ENCODE measurements at regions not wholly inside any gene's neighbourhood (a gene's known extent, or its start where the extent isn't known, plus 50 kb on each side); places are given as distances from the start of the nearest gene placed in this dataset.
"Not testable (repeated sequence)": the region's sequence is repeated elsewhere in the genome, so short reads cannot be mapped to it uniquely, and the experiment has no call there.

GRCh38 chr14:105623178-105623577, 96.8 kb downstream of the TMEM121 start:
- not testable (repeated sequence) for DNase-seq

DNA sequence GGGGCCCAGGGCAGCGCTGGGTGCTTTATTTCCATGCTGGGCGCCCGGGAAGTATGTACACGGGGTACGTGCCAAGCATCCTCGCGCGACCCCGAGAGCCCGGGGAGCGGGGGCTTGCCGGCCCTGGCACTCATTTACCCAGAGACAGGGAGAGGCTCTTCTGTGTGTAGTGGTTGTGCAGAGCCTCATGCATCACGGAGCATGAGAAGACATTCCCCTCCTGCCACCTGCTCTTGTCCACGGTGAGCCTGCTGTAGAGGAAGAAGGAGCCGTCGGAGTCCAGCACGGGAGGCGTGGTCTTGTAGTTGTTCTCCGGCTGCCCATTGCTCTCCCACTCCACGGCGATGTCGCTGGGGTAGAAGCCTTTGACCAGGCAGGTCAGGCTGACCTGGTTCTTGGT, 98.0 kb downstream of the TMEM121 start:
- not testable (repeated sequence) for DNase-seq

- DNase-seq = not testable (repeated sequence)
These were observed 98.5 kb downstream of the TMEM121 start for GRCh38 chr14:105624749-105625434.

DNA sequence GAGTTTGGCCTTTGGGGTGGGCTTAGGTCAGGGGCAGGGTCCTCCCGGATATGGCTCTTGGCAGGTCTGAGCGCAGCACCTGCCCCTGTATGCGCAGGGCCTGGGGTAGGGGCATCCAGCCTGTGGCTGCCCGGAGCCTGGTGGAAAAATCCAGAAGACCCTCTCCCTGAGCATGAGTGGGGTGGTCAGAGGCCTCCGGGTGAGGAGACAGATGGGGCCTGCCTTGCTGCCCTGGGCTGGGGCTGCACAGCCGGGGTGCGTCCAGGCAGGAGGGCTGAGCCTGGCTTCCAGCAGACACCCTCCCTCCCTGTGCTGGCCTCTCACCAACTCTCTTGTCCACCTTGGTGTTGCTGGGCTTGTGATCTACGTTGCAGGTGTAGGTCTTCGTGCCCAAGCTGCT, 99.1 kb downstream of the TMEM121 start:
- DNase-seq = not testable (repeated sequence)

GRCh38 chr14:105626111-105626510, 99.7 kb downstream of the TMEM121 start:
- not testable (repeated sequence) for DNase-seq

DNA sequence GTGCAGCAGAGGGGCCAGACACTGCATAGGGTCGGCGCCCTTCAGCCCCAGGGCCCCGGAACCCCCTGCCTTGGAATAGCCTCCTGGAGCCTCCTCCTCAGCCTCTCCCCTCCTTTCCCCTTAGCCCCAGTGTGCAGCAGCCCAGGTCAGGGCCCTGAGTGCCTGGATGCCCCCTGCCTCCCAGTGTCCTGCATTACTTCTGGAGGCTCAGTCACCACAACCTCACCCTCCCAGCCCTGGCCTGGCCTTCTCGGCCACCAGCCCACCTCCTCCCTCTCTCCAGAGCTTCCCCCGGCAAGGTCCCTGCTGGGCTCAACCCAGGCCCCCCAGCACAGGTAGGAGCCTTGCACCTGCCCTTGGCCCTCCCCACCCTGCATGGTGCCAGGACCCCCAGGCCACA, 100.3 kb downstream of the TMEM121 start:
- DNase-seq = not testable (repeated sequence)

DNA sequence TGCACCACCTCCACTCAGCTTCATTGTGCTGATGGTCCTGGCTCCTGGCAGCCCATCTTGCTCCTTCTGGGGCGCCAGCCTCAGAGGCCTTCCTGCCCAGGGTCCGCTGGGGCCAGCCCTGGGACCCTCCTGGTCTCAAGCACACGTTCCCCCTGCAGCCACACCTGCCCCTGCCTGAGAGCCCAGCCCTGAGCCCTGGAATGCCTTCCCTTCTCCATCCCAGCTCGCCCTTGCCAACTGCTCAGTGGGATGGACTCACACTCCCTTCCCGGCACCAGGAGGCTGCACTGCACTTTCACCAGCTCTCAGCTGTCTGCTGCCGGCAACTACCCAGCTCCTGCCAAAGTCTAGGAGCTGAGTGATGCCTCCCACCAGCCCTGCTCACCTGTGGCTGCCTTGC, 100.9 kb downstream of the TMEM121 start:
- DNase-seq = not testable (repeated sequence)

- no peak for DNase-seq
These were observed 101.3 kb downstream of the TMEM121 start for GRCh38 chr14:105627701-105628100.

DNA sequence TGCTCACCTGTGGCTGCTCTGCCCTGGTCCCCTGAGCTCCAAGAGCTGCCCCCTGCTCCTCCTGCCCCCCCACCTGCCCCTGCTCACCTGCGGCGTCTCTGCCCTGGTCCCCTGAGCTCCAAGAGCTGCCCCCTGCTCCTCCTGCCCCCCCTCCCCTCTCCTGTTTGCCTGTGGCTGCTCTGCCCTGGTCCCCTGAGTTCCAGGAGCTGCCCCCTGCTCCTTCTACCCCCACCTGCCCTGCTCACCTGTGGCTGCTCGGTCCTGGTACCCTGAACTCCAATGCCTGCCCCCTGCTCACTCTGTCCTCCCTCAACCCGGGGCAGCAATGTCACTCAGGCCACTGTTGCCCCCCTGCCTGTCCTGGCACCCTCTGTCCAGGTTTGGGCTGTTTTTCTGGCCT, 101.7 kb downstream of the TMEM121 start:
- DNase-seq = not testable (repeated sequence)

GRCh38 chr14:105628531-105629067, 102.2 kb downstream of the TMEM121 start:
- not testable (repeated sequence) for DNase-seq

- DNase-seq = not testable (repeated sequence)
These were observed 102.9 kb downstream of the TMEM121 start for GRCh38 chr14:105629091-105629885.

- DNase-seq = no peak
These were observed 103.5 kb downstream of the TMEM121 start for GRCh38 chr14:105629886-105630215.

DNA sequence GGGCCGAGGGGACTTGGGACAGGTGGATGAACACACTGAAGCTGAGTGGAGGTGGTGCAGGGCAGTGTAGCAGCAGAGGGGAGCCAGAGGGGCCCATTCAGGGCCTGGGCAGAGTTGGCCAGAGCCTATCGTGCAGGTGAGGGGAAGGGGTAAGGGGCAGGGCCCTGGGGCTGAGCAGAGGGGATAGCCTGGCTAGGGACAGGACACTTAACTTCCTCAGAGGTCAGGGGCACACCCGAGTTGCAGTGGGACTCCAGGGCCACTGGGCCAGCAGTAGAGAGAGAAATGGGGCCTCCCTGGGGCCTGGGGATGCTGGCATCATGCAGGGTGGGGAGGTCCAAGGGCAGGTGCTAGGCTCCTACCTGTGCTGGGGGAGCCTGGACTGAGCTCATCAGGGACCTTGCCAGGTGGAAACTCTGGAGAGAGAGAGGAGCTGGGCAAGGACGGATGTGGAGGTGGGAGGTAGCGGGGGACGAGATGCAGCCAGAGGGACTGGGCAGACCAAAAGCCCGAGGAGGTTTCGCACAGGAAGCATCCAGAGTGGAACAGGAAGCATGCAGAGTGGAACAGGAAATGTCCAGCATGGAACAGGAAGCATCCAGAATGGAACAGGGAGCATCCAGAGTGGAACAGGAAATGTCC, 104.0 kb downstream of the TMEM121 start:
- not testable (repeated sequence) for DNase-seq

GRCh38 chr14:105630935-105631779, 104.8 kb downstream of the TMEM121 start:
- DNase-seq = not testable (repeated sequence)

GRCh38 chr14:105632010-105632409, 105.6 kb downstream of the TMEM121 start:
- no peak for DNase-seq

- DNase-seq = not testable (repeated sequence)
These were observed 107.2 kb downstream of the TMEM121 start for GRCh38 chr14:105633596-105633995.

DNA sequence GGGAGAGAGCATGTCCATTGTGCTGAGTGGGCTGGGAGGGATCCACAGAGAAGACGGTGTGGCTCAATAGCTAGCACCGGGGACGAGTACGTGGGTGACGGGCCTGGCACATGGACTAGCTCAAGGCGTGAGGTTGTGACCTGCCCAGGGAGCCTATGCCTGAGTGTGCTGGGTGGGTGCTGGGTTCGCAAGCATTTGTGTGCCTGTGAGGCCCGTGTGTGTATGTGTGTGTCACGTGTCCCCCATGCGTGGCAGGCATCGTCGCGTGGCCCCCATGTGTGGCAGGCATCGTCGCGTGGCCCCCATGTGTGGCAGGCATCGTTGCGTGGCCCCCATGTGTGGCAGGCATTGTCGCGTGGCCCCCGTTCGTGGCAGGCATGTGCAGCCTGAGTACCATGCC, 109.2 kb downstream of the TMEM121 start:
- DNase-seq = no peak

DNA sequence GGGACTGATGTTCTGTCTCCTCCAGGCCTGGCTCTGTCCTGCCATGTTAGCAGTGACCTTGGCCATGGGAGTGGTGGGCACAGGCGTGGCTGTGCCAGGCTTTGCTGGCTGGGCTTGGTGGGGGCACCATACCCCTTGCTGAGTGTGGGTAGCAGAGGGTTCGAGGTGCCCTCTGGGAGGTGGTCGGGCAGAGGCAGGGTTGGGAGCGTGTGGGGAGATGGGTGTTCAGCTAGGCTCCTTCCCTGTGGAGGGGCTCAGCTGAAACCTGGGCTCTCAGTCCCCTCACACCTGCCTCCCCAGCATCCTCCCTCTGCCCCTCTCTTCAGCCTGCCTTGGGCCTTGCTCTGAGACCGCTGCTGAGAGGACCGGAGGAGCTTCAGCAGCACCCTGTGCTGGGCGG, 109.6 kb downstream of the TMEM121 start:
- not testable (repeated sequence) for DNase-seq

GRCh38 chr14:105636935-105637334, 110.6 kb downstream of the TMEM121 start:
- DNase-seq = no peak

GRCh38 chr14:105637345-105637744, 111.0 kb downstream of the TMEM121 start:
- DNase-seq = not testable (repeated sequence)

GRCh38 chr14:105639969-105640931, 113.9 kb downstream of the TMEM121 start:
- not testable (repeated sequence) for DNase-seq
